Gastroesophageal sphincter (tissue), 3 donors: ENCODE measurements at regions not wholly inside any gene's neighbourhood (a gene's known extent, or its start where the extent isn't known, plus 50 kb on each side); places are given as distances from the start of the nearest gene placed in this dataset.

Source experiments
- EP300 ChIP-seq: sonication (generic); formaldehyde crosslinking; IDR thresholded peaks from one replicate; pipeline ENCODE4 v1.6.1; 2017; ENCODE audit warnings: antibody characterized with exemption, mild to moderate bottlenecking
- POLR2AphosphoS5 ChIP-seq: sonication (generic); formaldehyde crosslinking; IDR thresholded peaks from one replicate; pipeline ENCODE4 v1.6.1; 2017; ENCODE audit warnings: antibody characterized with exemption
- TF ChIP-seq, protein P1 (sequence below), 4 experiments: fragments of 200-600 bp in 2 of 4; fragments of 450-650 bp in 2 of 4; sonication (generic) in 1 of 4; IDR thresholded peaks; one replicate each; pipeline ENCODE4 v1.5.1; 2017 to 2019; ENCODE audit warnings: antibody characterized with exemption in 4 of 4, mild to moderate bottlenecking in 2 of 4, moderate library complexity in 2 of 4

GRCh38 chr20:22696759-22697158, 112.4 kb upstream of the FOXA2 start:
- TF ChIP-seq, protein P1, sequence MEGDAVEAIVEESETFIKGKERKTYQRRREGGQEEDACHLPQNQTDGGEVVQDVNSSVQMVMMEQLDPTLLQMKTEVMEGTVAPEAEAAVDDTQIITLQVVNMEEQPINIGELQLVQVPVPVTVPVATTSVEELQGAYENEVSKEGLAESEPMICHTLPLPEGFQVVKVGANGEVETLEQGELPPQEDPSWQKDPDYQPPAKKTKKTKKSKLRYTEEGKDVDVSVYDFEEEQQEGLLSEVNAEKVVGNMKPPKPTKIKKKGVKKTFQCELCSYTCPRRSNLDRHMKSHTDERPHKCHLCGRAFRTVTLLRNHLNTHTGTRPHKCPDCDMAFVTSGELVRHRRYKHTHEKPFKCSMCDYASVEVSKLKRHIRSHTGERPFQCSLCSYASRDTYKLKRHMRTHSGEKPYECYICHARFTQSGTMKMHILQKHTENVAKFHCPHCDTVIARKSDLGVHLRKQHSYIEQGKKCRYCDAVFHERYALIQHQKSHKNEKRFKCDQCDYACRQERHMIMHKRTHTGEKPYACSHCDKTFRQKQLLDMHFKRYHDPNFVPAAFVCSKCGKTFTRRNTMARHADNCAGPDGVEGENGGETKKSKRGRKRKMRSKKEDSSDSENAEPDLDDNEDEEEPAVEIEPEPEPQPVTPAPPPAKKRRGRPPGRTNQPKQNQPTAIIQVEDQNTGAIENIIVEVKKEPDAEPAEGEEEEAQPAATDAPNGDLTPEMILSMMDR (IDR thresholded peaks at IDR 0.05): no peak
- no peak for TF ChIP-seq POLR2AphosphoS5
- no peak for TF ChIP-seq EP300
